ENCODE measurements at regions not wholly inside any gene's neighbourhood (a gene's known extent, or its start where the extent isn't known, plus 50 kb on each side); places are given as distances from the start of the nearest gene placed in this dataset.

DNA sequence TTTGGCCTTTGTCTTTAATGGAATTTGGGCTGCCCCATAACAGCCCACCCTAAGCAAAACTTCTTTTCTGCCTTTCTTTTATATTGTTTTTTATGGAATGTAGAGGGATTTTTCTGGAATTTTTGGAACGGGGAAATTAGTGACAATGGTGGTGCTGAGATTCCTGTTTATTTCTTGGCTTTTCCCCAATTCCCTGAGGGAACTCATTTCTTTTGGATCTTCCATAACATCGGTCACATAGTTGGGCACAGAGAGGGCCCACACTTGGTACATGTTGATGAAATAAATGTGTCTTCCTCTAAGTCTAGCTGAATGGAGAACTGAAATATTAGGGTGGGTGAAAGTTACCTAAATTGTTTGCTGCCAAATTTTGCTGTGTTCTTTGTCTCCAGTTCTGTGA lies 191.6 kb upstream of the TNP1 start:
- TF ChIP-seq, protein P1, sequence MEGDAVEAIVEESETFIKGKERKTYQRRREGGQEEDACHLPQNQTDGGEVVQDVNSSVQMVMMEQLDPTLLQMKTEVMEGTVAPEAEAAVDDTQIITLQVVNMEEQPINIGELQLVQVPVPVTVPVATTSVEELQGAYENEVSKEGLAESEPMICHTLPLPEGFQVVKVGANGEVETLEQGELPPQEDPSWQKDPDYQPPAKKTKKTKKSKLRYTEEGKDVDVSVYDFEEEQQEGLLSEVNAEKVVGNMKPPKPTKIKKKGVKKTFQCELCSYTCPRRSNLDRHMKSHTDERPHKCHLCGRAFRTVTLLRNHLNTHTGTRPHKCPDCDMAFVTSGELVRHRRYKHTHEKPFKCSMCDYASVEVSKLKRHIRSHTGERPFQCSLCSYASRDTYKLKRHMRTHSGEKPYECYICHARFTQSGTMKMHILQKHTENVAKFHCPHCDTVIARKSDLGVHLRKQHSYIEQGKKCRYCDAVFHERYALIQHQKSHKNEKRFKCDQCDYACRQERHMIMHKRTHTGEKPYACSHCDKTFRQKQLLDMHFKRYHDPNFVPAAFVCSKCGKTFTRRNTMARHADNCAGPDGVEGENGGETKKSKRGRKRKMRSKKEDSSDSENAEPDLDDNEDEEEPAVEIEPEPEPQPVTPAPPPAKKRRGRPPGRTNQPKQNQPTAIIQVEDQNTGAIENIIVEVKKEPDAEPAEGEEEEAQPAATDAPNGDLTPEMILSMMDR (conservative IDR thresholded peaks at IDR 0.05): no peak
- TF ChIP-seq EZH2 (IDR thresholded peaks at IDR 0.05; ENCODE audit: low read depth): no peak

Measured in PC-9 (cell line).